Ishikawa (cell line): ENCODE measurements at regions not wholly inside any gene's neighbourhood (a gene's known extent, or its start where the extent isn't known, plus 50 kb on each side); places are given as distances from the start of the nearest gene placed in this dataset.

Experiments
- CEBPB ChIP-seq: IDR thresholded peaks from 2 replicates; pipeline ENCODE4 v1.6.1; 2012
- CREB1 ChIP-seq: IDR thresholded peaks from 2 replicates; pipeline ENCODE4 v1.6.1; 2012; ENCODE audit warnings: low read depth
- EGR1 ChIP-seq: IDR thresholded peaks from 2 replicates; pipeline ENCODE4 v1.6.1; 2012
- EP300 ChIP-seq: IDR thresholded peaks from 2 replicates; pipeline ENCODE4 v1.6.1; 2012; ENCODE audit warnings: borderline replicate concordance
- FOXM1 ChIP-seq: IDR thresholded peaks from 2 replicates; pipeline ENCODE4 v1.6.1; 2012; ENCODE audit warnings: low read depth, borderline replicate concordance
- MAX ChIP-seq: IDR thresholded peaks from 2 replicates; pipeline ENCODE4 v1.6.1; 2012
- NFIC ChIP-seq: IDR thresholded peaks from 2 replicates; pipeline ENCODE4 v1.6.1; 2012
- RAD21 ChIP-seq: IDR thresholded peaks from 2 replicates; pipeline ENCODE4 v1.6.1; 2012; ENCODE audit warnings: low read depth
- TAF1 ChIP-seq: IDR thresholded peaks from 2 replicates; pipeline ENCODE4 v1.6.1; 2012; ENCODE audit warnings: low read depth, mild to moderate bottlenecking
- TCF12 ChIP-seq: IDR thresholded peaks from 2 replicates; pipeline ENCODE4 v1.6.1; 2012; ENCODE audit warnings: low read depth
- TEAD4 ChIP-seq: IDR thresholded peaks from 2 replicates; pipeline ENCODE4 v1.6.1; 2012
- YY1 ChIP-seq: IDR thresholded peaks from 2 replicates; pipeline ENCODE4 v1.6.1; 2012; ENCODE audit warnings: low read depth
- ZBTB7A ChIP-seq: IDR thresholded peaks from 2 replicates; pipeline ENCODE4 v1.6.1; 2012; ENCODE audit warnings: low read depth
- TF ChIP-seq, protein P1 (sequence below): IDR thresholded peaks from 2 replicates; pipeline ENCODE4 v1.6.1; 2012
- TF ChIP-seq, protein P2 (sequence below): IDR thresholded peaks from 2 replicates; pipeline ENCODE4 v1.6.1; 2012; ENCODE audit warnings: low read depth, mild to moderate bottlenecking

- no peak for TF ChIP-seq RAD21
- no peak for TF ChIP-seq NFIC
- TF ChIP-seq ZBTB7A: no peak
- no peak for TF ChIP-seq TEAD4
- no peak for TF ChIP-seq EGR1
- TF ChIP-seq, protein P1, sequence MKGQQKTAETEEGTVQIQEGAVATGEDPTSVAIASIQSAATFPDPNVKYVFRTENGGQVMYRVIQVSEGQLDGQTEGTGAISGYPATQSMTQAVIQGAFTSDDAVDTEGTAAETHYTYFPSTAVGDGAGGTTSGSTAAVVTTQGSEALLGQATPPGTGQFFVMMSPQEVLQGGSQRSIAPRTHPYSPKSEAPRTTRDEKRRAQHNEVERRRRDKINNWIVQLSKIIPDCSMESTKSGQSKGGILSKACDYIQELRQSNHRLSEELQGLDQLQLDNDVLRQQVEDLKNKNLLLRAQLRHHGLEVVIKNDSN: no peak
- no peak for TF ChIP-seq TCF12
- no peak for TF ChIP-seq TAF1
- no peak for TF ChIP-seq MAX
Observed at GRCh38 chr20:24718277-24718676, 230.8 kb upstream of the CST7 start.

- TF ChIP-seq, protein P2, sequence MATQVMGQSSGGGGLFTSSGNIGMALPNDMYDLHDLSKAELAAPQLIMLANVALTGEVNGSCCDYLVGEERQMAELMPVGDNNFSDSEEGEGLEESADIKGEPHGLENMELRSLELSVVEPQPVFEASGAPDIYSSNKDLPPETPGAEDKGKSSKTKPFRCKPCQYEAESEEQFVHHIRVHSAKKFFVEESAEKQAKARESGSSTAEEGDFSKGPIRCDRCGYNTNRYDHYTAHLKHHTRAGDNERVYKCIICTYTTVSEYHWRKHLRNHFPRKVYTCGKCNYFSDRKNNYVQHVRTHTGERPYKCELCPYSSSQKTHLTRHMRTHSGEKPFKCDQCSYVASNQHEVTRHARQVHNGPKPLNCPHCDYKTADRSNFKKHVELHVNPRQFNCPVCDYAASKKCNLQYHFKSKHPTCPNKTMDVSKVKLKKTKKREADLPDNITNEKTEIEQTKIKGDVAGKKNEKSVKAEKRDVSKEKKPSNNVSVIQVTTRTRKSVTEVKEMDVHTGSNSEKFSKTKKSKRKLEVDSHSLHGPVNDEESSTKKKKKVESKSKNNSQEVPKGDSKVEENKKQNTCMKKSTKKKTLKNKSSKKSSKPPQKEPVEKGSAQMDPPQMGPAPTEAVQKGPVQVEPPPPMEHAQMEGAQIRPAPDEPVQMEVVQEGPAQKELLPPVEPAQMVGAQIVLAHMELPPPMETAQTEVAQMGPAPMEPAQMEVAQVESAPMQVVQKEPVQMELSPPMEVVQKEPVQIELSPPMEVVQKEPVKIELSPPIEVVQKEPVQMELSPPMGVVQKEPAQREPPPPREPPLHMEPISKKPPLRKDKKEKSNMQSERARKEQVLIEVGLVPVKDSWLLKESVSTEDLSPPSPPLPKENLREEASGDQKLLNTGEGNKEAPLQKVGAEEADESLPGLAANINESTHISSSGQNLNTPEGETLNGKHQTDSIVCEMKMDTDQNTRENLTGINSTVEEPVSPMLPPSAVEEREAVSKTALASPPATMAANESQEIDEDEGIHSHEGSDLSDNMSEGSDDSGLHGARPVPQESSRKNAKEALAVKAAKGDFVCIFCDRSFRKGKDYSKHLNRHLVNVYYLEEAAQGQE: no peak
- no peak for TF ChIP-seq ZBTB7A
- TF ChIP-seq FOXM1: no peak
- no peak for TF ChIP-seq CEBPB
- no peak for TF ChIP-seq MAX
- TF ChIP-seq EGR1: no peak
- no peak for TF ChIP-seq YY1
- no peak for TF ChIP-seq TAF1
- no peak for TF ChIP-seq RAD21
- no peak for TF ChIP-seq EP300
- TF ChIP-seq, protein P1: no peak
- TF ChIP-seq TEAD4: no peak
- TF ChIP-seq NFIC: no peak
- no peak for TF ChIP-seq TCF12
Observed at GRCh38 chr20:24718696-24719095, 230.4 kb upstream of the CST7 start.

- TF ChIP-seq YY1 (no peak), FOXM1 (no peak), RAD21 (no peak), CREB1 (no peak), MAX (no peak), TCF12 (no peak), EGR1 (no peak), TAF1 (no peak), EP300 (no peak), NFIC (no peak), ZBTB7A (no peak), TEAD4 (no peak), CEBPB (no peak)
- TF ChIP-seq, protein P2: no peak
- TF ChIP-seq, protein P1: no peak
Observed at GRCh38 chr20:24720957-24721356, 228.1 kb upstream of the CST7 start.

- TF ChIP-seq, protein P2: no peak
- TF ChIP-seq, protein P1: no peak
Observed at GRCh38 chr20:24721891-24722568, 227.0 kb upstream of the CST7 start.
